NCI-H1092 treated with DMSO at 0.1 percent for 48 hours (cell line): ENCODE measurements at regions not wholly inside any gene's neighbourhood (a gene's known extent, or its start where the extent isn't known, plus 50 kb on each side); places are given as distances from the start of the nearest gene placed in this dataset.
"Not testable (repeated sequence)": the region's sequence is repeated elsewhere in the genome, so short reads cannot be mapped to it uniquely, and the experiment has no call there.

Experiments
- DNase-seq: peaks from one replicate; lab custom pipeline; 2025; lab: John Stamatoyannopoulos, UW

DNA sequence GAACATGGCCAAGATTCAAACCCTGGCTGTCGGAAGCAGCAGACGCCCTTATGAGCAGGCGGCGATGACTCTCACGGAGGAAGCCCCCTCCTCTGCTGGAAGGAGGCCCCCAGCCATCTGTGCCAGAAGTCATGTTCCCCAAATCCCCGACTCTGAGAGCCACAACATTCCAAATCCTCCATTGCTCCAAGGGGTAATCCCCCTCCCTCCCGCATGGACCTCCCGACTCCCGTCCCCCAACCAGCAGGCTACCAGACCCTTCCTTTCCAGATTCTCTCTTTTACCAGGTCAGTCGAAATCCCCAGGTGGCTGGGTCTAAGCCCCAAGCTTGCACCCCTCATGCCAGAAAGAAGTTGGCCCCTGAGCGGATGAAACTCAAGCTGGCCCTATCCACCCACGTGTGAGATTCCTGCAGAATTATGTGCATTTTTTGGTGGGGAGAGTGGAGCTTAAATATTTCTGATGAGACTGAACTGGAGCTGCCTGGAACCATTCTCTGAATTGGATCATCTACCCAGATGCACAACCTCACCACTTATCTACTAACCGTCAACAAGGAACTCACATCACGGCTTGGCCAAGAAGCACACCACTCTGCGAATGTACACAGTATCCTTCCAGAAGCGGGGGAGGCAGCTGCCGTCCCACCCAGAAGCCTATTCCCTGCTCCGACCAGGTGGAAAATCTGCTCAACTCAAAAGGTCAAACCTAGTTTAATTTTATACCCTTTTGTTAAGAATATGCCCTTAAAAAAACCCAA, 283.5 kb downstream of the C16orf95 start:
- no peak for DNase-seq

DNA sequence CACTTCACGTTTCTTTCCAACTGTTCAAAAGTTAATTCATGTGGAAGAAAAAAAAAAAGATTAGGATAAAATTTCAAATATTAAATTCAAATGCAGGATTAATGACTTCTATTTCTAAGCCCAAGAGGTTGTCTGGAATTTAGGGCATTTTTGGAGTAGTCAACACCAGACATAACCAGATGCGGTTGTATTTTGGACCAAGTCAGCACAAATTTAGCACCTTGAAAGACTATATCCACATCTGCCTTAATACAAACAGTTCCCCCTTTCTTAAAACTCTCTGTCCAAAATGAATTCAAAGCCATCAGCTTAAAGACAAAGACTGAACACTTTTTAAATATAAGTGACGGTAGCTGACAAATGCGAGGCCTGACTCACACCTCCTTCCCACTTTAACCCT, 282.9 kb downstream of the C16orf95 start:
- no peak for DNase-seq

DNA sequence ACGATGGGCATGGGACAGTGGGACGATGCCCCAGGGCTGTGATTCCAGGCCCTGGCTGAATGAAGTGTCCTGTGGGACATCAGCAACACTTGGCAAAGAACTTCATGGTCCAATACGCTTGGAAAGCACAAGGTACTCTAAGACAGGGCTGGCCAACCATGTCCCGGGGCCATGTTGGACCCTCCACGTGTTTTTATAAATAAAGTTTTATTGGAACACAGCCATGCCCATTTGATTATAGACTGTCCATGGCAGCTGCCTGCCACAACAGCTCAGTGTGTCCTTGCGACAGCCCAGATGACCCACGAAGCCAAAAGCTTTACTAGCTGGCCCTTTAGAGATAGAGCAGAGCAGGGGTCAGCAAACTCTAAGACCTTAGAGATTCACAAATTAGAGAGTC, 282.1 kb downstream of the C16orf95 start:
- DNase-seq = no peak

DNA sequence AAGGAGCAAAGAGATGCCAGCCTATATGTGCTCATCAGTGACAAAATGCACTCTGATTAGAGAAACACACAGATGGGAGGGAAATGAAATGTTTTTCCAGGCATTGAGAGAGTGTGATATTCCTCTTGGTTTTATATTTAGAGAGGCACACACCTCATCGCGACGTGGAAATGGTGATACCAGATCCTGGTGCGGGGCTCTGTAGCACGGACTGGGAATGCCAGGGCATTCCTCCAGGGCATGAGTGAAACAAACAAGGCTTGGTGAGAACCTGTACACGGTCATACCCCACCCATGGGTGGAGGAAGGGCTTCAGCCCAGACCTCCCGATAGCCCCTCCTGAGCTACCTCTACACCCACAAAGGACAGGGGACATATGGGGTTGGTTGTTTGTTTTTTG, 280.2 kb downstream of the C16orf95 start:
- DNase-seq = no peak

DNA sequence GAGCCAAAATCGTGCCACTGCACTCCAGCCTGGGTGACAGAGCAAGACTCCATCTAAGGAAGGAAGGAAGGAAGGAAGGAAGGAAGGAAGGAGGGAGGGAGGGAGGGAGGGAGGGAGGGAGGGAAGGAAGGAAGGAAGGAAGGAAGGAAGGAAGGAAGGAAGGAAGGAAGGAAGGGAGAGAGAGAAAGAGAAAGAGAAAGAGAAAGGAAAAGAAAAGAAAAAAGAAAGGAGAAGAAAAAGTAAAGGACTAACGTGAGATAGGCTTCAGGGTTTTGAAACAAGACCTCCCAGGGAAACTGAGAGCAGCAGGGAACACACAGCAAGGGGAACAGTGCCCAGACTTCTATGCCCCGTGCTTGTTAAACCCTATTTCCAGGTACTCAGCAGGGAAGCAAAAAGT, 278.7 kb downstream of the C16orf95 start:
- DNase-seq = not testable (repeated sequence)

DNA sequence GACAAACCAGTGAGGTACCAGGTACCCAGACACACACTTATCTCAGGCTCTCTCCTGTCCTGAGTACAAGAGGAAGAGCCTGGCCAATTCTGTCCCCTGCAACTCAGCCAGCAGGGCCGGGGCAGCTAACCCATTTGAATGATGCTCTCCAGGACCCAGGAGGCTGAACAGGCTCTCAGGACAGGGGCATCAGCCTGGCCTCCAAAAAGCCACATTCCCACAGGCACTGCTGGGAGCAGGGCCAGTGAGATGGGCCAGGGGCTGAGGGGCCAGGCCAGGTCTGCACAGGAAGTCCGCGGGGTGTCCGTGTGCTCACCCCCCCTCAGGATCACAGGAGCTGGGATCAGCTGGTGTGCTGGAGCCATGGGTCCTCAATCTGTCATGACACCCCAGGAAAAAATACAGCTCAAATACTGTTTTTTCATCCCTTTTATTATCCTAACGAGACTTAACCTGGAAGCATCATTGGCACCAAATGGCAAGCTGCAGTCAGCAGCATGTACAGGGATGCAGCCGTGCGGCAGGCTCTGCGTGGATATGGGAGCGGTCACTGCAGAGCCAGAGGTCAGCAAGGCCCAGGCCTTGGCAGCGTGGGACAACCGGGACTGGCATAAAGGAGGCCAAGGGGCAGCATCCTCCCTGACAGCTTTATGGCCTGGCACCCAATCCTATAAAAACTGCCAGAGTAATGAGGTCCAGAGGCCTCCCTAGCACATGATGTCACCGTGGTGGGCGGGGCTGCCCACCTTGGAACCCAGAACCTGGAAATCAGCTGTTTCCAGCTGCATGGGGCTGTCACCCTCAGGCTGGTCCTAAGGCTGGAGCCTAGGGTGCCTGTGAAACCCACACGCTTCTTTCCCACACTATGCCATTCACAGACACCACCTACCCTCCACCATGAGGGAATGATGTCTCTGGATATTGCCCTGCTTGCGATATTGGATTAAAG, 276.7 kb downstream of the C16orf95 start:
- no peak for DNase-seq

DNA sequence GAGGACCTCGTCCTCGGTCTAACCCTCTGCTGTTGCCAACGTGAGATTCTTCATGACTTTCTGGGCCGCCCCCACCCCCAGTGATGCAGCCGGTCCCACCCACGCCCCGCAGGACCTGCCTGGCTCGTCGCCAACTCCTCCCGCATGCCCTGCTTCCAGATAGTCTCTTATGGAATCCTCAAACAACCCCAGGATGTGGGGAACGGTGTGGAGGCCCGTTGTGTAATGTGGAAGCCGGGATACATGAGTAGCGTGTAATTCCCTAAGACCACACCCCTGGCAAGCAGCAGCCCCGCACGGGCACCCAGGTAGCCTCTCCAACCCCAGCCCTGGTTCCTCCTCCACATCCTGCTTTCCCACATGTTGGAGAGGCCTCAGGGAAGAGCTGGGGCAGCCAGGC, 275.9 kb downstream of the C16orf95 start:
- DNase-seq = no peak

DNA sequence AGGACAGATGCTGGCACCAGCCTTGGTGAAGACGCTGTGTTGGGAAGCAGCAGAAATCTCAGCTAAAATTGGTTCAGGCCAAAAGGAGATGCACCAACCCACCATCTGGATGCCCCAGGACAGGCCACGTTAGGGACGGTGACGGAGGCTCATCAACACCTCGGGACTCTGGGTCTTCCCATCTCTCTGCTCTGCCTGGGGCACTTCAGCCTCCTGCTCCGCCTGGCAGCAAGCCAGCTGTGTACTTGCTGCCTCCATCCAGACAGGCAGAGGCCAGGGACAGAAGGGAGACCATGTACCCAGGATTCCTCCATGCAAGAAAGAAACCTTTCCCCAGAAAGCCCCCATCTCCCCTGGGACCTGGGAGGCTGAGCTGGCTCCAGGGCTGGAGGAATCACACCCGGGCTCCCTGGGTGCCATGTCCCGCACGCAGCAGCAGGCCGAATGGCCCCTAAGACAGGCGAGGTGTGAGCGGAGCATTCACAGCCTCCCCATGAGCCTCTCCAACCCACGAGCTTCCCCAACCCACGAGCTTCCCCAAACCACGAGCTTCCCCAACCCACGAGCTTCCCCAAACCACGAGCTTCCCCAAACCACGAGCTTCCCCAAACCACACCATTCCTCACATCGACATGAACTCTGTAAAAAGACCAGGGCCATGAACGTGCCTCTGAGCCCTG, 274.5 kb downstream of the C16orf95 start:
- DNase-seq = peak; percentile 16

DNA sequence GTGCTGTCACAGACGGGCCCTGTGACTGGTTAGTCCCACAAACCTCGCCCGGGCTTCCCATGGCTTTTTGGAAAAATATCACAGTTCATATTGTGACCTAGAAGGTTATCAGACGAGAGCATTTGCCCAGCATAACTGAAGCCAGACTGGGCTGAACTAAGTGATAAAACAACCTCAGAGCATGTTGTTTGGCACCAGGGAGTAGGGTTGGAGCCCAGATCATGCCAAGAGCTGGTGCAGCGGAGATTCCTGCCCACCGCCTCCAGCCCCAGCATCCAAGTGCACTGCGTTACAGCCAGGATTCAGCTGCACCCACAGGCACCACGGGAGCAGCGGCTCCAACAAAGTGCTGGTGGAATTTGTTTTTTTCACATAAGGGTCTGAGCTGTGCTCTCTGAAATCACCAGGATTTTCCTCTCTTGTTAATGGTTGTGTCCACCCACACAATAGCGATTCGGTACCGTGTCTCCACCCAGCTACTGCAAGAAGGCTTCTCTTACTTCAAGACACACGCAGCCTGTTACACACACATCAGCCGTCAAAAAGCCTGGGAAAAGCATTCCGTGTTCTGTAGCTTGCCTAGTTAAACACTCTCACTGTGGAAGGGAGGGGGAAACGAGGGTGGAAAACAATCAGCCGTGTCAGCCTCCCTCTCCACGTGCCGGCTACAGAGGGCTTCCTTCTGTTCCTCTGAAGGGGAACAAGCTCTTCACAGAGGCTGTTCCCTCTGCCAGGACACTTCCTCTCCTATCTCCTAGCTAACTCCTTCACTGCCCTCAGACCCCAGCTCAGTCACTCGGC, 273.8 kb downstream of the C16orf95 start:
- peak; percentile 33 for DNase-seq

DNA sequence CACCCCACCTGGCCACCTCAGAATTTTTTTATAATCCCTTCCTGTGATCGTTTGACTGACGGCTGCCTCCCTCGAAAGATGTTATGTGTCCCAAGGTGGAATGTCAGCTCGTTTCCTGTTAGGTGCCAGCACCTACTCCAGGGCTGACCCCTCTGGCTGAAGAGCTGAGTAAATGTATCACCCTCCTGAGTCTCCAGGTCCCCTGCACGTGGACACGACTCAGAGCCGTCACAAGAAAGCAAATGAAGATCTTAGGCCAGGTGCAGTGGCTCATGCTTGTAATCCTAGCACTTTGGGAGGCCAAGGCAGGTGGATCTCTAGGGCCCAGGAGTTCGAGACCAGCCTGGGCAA, 273.2 kb downstream of the C16orf95 start:
- no peak for DNase-seq

DNA sequence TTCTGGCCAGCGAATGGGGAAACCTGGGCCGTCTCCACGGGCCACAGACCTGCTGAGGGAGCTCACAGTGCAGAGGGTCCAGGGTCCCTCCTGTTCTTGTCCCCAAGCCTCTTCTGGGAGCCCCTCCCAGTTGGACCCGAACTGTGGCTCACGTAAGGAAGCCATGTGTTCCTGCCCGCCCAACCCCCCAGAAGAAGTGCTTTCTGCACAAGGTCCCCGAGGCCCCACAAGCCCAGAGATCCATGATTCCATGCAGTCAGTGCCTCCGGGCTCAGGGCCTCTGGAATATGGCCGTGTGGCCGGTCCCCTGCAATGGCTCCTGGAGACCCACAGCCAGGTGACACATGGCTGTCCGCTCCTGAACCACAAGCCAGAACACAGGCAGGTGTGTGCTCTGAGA, 272.4 kb downstream of the C16orf95 start:
- no peak for DNase-seq

DNA sequence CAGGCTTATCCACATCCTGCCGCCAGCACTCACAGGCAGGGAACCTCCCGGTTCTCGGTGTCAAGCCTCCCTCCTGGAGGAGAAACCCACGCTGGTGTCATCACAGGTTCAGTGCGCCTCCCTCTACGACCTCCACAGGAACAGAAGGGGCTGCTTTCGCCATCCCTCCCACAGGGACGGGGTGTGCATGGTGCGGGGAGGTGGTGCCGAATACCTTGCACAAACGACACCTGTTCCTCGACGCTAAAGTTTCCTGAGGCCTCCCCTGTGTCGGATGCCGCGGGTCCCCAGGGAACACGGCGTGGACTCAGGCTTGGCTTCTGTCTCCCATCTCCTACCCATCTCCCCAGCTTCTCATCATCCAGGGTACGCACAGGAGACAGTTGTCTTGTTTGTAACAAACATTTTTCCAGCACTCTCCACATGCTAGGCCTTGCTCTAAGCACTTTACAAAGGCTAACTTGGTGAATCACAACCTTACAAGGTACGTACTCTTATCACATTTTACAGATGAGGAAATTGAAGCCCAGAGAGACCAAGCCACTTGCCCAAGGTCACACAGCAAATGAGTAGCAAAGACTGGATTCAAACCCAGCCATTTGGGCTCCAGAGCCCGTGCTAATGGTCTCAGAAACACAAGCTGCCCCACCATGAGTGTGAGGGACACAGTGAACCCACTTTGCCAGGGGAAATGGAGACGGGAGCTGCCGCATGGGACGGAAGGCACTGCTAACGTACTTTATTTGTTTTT, 271.6 kb downstream of the C16orf95 start:
- DNase-seq = no peak

DNA sequence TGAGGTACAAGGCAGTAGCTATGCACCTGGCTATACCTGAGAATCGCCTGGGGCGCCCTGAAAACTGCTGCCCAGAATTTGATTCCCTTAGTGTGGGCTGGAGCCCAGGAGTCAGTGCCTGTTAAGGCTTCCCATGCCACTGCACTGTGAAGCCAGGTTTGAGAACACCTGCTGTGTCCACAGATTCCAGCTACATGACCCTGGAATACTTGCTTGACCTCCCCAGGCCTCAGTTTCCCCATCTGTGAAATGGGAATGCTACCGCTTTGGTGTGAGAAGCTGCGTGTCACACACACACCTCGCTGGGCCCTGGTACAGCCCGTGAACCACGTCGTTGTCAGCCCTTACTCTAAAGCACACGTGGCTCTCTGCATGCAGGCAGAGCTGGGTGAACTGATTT, 271.0 kb downstream of the C16orf95 start:
- no peak for DNase-seq

DNA sequence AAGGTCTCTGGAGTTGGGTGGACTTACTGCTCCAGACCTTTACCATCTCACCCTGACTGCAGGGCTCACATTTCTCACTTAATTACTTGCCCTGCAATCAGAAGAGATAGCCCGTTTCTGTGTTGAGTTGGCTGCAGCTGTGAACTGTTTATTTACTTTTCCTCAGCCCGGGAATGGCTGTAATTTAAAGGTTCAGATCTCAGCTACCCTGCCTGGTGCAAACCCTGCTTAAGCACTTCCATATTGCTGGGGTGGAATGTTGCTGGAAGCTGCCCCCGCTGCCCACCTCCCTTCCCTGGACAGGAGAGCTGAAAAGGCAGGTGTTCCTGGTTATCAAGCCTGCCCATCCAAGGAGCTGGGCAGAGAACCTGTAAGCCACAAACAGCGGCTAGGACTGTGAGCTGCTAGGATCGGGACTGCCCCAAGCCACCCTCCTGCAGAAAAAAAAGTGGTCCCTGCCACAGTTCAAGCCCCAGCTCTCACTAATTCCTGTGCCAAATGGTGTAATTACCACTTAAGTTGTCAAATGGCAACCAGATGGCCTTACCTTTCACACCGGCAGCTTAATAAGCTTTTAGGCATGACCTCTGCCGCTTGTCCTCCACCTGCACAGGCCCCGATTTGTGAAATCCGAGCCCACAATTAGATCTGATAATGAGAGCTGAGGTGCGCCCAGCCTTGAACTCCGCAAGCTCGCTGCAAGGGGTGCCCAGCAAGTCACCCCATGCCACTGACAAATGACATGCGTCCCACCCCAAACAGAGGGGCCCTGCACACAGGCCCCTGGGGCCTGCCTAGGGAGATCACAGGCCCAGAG, 269.8 kb downstream of the C16orf95 start:
- DNase-seq = peak; percentile 87

DNA sequence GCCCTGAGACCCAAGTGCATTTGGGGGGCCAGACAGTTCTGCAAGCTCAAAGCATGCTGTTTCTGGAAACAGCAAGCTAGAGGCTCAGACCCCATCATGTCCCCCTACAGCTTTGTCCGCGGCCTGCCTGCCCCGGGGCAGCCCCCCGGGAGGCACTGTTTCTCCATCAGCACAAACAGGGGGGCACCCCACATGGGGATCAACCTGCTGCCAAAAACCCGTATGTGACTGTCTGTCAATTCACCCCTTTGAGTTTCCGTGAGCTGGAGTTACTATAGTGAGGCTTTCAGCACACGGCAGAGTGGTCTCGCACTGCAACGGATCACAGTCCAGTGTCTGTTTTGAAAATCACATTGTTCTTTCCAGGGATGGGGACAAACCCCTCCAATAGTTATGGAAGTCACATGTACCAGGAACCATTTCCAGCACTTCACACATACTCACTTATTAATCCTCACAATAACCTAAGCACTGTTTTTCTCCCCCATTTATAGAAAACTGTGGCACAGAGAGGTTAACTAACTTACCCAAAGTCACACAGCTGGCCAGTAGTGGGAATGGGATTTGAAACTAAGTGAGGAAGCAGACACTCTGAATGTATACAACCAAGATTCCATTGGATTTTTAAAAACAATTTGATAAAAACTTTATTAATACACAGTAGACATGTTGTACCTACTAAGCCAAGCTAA, 269.0 kb downstream of the C16orf95 start:
- no peak for DNase-seq

DNA sequence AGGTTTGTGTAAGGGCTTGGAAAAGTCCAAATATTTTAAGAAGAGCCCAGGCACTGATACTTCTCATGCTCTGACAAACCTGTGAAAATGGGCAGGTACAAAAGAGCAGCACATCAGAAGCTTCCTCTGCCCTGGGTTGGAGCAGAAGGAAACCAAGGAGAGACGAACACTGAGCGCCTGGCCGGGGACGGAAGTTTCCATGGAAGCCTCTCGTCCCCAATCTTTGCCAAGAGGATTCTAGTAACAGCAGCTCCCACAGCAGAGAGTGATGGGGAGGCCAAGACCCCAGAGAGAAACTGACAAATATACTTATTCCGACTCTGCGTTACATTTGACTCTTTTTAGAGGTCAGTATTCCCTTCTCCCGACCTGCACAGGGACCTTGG, 268.5 kb downstream of the C16orf95 start:
- no peak for DNase-seq

DNA sequence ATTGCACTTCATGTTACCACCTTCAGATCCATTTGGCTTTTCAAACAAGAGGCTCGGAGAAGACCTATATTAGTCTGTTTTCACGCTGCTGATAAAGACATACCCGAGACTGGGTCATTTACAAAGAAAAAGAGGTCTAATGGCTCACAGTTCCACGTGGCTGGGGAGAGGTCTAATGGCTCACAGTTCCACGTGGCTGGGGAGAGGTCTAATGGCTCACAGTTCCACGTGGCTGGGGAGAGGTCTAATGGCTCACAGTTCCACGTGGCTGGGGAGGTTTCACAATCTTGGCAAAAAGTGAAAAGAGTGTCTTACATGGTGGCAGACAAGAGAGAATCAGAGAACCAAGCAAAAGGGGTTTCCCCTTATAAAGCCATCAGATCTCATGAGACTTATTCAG, 268.0 kb downstream of the C16orf95 start:
- DNase-seq = not testable (repeated sequence)

DNA sequence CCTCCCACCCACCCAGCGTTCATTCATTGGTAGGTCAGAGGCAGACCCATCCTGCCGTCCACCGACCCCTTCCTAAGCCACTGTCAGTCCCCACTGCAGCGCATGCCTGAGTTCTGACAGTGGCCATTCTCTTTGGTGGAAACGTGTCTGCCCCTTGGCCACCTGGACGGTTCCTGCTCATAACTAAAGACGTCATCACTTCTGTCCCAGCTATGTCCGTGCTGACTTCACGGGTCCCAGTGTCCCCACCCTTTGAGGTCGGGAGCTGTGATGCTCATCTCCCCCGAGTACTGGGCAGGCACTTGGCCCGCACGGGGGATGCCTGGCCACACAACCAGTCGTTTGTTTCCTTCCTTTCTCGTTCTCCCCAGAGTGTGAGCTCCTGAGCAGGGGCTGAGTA, 267.1 kb downstream of the C16orf95 start:
- no peak for DNase-seq

DNA sequence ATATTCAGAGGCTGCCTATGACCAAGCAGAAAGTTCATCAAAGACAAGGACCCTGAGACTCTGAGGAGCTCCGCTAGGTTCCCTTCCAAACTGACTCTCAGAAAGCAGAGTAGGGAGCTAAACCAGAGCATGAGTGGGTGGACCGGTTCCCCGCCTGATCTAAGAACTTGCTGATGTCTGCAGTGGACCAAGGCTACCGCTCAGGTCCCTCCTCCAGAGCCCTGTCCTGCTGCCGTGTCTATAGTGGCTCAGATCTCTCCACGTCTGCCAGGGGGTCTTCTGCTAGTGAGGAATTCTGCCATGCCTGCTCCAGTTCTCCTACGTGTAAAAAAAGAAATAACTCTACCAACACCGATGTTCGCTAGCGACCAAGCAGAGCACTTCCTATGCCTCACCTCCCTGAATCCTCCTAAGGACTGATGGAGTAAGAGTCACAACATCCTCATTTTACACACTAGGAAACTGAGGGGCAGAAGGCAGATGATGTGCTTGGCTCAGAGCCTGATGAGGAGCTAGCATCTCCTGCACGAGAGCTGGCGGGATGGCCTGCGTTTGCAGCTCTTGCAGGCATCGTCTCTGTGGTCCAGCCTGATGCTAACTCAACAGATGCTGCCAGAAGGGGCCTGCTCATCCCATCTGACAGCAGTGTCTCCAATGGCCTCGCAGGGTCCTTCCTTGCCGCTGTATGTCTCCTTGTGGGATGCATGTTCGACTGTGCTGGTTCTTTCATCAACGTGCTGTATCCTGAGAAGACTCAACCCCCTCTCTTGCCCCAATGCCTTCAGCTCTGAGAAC, 265.5 kb downstream of the C16orf95 start:
- no peak for DNase-seq
